SK-N-SH (cell line): ENCODE measurements at regions not wholly inside any gene's neighbourhood (a gene's known extent, or its start where the extent isn't known, plus 50 kb on each side); places are given as distances from the start of the nearest gene placed in this dataset.

Experiments
- CHD2 ChIP-seq: fragments of 150-350 bp; IDR thresholded peaks from 2 replicates; pipeline ENCODE4 v1.6.1; 2018; ENCODE audit warnings: low read length; ENCODE audit not compliant: partially characterized antibody
- ELF1 ChIP-seq: IDR thresholded peaks from 2 replicates; pipeline ENCODE4 v1.4.0; 2012
- EZH2phosphoT487 ChIP-seq: fragments of 200-600 bp; sonication (generic); IDR thresholded peaks from 2 replicates; pipeline ENCODE4 v1.6.1; 2017; ENCODE audit warnings: low read depth, mixed run types, mild to moderate bottlenecking, antibody characterized with exemption, moderate library complexity, borderline replicate concordance
- MEF2A ChIP-seq: IDR thresholded peaks from 2 replicates; pipeline ENCODE4 v1.4.0; 2012; ENCODE audit warnings: low read depth, borderline replicate concordance
- MXI1 ChIP-seq: IDR thresholded peaks from 2 replicates; pipeline ENCODE4 v1.6.1; 2012; ENCODE audit warnings: mild to moderate bottlenecking, low read depth, low read length, improper control_type of control experiment
- NRF1 ChIP-seq: IDR thresholded peaks from 2 replicates; pipeline ENCODE4 v1.6.1; 2012; ENCODE audit warnings: low read depth, mild to moderate bottlenecking, low read length
- POLR2AphosphoS5 ChIP-seq: IDR thresholded peaks from 2 replicates; pipeline ENCODE4 v1.6.1; 2012; ENCODE audit warnings: low read depth, low read length
- RAD21 ChIP-seq: IDR thresholded peaks from 2 replicates; pipeline ENCODE4 v1.6.1; 2012; ENCODE audit warnings: mild to moderate bottlenecking, low read length
- SIN3A ChIP-seq: IDR thresholded peaks from 2 replicates; pipeline ENCODE4 v1.6.1; 2012; ENCODE audit warnings: low read depth, mild to moderate bottlenecking, low read length, moderate library complexity, borderline replicate concordance
- TEAD4 ChIP-seq: IDR thresholded peaks from 2 replicates; pipeline ENCODE4 v1.4.0; 2012; ENCODE audit warnings: mild to moderate bottlenecking, borderline replicate concordance; ENCODE audit not compliant: insufficient read depth
- TF ChIP-seq, protein P1 (sequence below): fragments of 200-600 bp; sonication (generic); IDR thresholded peaks from 2 replicates; pipeline ENCODE4 v1.6.1; 2017; ENCODE audit warnings: antibody characterized with exemption, mild to moderate bottlenecking, moderate library complexity
- TF ChIP-seq, protein P2 (sequence below): IDR thresholded peaks from 2 replicates; pipeline ENCODE4 v1.4.0; 2012; ENCODE audit warnings: low read depth, borderline replicate concordance
- TF ChIP-seq, protein P3 (sequence below): IDR thresholded peaks from 2 replicates; pipeline ENCODE4 v1.6.1; 2012; ENCODE audit warnings: mild to moderate bottlenecking, low read depth, low read length, moderate library complexity
- TF ChIP-seq, protein P4 (sequence below): fragments of 150-350 bp; IDR thresholded peaks from 2 replicates; pipeline ENCODE4 v1.6.1; 2016; ENCODE audit warnings: mild to moderate bottlenecking, low read depth, low read length

DNA sequence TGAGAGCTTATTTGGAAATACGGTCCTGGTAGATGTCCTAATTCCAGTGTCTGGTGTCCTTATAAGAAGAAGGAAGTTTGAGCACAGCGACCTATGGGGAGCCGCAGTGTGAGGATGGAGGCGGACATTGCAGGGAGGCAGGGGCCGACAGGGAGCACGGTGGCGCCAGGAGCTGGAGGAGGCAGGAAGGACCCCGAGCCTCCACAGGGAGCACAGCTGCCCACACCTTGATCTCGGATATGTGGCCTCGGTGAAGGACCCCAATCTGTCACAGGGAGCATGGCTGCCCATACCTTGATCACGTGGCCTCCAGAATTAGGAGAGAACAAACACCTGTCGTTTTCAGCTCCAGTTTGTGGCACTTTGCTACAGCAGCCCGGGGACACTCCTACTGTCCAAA is 461.6 kb upstream of the SALL3 start:
- TF ChIP-seq, protein P1, sequence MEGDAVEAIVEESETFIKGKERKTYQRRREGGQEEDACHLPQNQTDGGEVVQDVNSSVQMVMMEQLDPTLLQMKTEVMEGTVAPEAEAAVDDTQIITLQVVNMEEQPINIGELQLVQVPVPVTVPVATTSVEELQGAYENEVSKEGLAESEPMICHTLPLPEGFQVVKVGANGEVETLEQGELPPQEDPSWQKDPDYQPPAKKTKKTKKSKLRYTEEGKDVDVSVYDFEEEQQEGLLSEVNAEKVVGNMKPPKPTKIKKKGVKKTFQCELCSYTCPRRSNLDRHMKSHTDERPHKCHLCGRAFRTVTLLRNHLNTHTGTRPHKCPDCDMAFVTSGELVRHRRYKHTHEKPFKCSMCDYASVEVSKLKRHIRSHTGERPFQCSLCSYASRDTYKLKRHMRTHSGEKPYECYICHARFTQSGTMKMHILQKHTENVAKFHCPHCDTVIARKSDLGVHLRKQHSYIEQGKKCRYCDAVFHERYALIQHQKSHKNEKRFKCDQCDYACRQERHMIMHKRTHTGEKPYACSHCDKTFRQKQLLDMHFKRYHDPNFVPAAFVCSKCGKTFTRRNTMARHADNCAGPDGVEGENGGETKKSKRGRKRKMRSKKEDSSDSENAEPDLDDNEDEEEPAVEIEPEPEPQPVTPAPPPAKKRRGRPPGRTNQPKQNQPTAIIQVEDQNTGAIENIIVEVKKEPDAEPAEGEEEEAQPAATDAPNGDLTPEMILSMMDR = no peak
- TF ChIP-seq POLR2AphosphoS5 (no peak), EZH2phosphoT487 (no peak), TEAD4 (no peak), MEF2A (no peak), ELF1 (no peak), NRF1 (no peak), CHD2 (no peak), MXI1 (no peak), RAD21 (no peak), SIN3A (no peak)
- TF ChIP-seq, protein P2, sequence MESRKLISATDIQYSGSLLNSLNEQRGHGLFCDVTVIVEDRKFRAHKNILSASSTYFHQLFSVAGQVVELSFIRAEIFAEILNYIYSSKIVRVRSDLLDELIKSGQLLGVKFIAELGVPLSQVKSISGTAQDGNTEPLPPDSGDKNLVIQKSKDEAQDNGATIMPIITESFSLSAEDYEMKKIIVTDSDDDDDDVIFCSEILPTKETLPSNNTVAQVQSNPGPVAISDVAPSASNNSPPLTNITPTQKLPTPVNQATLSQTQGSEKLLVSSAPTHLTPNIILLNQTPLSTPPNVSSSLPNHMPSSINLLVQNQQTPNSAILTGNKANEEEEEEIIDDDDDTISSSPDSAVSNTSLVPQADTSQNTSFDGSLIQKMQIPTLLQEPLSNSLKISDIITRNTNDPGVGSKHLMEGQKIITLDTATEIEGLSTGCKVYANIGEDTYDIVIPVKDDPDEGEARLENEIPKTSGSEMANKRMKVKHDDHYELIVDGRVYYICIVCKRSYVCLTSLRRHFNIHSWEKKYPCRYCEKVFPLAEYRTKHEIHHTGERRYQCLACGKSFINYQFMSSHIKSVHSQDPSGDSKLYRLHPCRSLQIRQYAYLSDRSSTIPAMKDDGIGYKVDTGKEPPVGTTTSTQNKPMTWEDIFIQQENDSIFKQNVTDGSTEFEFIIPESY = no peak
- TF ChIP-seq, protein P3, sequence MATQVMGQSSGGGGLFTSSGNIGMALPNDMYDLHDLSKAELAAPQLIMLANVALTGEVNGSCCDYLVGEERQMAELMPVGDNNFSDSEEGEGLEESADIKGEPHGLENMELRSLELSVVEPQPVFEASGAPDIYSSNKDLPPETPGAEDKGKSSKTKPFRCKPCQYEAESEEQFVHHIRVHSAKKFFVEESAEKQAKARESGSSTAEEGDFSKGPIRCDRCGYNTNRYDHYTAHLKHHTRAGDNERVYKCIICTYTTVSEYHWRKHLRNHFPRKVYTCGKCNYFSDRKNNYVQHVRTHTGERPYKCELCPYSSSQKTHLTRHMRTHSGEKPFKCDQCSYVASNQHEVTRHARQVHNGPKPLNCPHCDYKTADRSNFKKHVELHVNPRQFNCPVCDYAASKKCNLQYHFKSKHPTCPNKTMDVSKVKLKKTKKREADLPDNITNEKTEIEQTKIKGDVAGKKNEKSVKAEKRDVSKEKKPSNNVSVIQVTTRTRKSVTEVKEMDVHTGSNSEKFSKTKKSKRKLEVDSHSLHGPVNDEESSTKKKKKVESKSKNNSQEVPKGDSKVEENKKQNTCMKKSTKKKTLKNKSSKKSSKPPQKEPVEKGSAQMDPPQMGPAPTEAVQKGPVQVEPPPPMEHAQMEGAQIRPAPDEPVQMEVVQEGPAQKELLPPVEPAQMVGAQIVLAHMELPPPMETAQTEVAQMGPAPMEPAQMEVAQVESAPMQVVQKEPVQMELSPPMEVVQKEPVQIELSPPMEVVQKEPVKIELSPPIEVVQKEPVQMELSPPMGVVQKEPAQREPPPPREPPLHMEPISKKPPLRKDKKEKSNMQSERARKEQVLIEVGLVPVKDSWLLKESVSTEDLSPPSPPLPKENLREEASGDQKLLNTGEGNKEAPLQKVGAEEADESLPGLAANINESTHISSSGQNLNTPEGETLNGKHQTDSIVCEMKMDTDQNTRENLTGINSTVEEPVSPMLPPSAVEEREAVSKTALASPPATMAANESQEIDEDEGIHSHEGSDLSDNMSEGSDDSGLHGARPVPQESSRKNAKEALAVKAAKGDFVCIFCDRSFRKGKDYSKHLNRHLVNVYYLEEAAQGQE = no peak
- TF ChIP-seq, protein P4, sequence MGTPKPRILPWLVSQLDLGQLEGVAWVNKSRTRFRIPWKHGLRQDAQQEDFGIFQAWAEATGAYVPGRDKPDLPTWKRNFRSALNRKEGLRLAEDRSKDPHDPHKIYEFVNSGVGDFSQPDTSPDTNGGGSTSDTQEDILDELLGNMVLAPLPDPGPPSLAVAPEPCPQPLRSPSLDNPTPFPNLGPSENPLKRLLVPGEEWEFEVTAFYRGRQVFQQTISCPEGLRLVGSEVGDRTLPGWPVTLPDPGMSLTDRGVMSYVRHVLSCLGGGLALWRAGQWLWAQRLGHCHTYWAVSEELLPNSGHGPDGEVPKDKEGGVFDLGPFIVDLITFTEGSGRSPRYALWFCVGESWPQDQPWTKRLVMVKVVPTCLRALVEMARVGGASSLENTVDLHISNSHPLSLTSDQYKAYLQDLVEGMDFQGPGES = no peak
